ENCODE measurements at regions not wholly inside any gene's neighbourhood (a gene's known extent, or its start where the extent isn't known, plus 50 kb on each side); places are given as distances from the start of the nearest gene placed in this dataset.

- no peak for TF ChIP-seq CTCF (IDR thresholded peaks at IDR 0.05 in 2 of 3, conservative IDR thresholded peaks at IDR 0.05 in 1 of 3; ENCODE audit: borderline replicate concordance in 1 of 3, insufficient read depth in 1 of 3, low read depth in 2 of 3, low read length in 2 of 3)
- no peak for TF ChIP-seq POLR2AphosphoS5 (IDR thresholded peaks at IDR 0.05; ENCODE audit: low read depth, low read length)
- TF ChIP-seq POLR2A (IDR thresholded peaks at IDR 0.05; ENCODE audit: borderline replicate concordance, extremely low read depth, insufficient read depth, insufficient read length), result no peak
Observed at GRCh38 chr12:24708718-24709117, 240.2 kb downstream of the BCAT1 start.

Measured in HCT116 (cell line).